Kasumi-1 (cell line): ENCODE measurements at regions not wholly inside any gene's neighbourhood (a gene's known extent, or its start where the extent isn't known, plus 50 kb on each side); places are given as distances from the start of the nearest gene placed in this dataset.

Source experiments
- DNase-seq, 2 experiments: peaks; one replicate each; lab custom pipeline; 2025; lab: John Stamatoyannopoulos, UW

DNA sequence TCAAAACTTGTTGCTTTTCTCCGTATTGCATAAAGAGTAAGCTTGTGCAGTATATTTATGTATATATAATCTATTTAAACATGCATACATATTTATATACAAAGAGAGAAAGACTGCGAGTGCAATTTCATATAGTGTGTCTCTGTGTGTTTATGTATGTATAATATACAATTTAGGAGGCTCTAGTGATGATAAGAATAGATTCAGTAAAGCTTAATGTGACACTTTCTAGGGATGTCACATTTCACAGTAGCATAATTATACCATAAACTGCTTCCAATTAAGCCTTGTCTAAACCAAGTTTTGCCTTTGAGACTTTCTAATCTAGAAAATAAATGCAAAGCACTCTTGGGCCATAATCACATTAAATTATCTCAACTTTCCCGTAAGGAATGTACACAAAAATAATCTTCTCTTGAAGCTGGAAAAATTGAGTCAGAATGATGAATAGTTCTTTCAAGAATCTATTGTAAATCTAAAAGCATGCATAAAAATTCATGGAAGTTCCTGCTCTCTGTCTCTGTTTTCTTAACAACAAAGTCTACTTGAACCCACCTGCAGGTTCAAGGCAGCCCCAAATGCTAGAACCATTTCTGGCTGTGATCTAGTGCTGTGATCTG is 114.1 kb upstream of the NPY2R start:
- DNase-seq = no peak

DNA sequence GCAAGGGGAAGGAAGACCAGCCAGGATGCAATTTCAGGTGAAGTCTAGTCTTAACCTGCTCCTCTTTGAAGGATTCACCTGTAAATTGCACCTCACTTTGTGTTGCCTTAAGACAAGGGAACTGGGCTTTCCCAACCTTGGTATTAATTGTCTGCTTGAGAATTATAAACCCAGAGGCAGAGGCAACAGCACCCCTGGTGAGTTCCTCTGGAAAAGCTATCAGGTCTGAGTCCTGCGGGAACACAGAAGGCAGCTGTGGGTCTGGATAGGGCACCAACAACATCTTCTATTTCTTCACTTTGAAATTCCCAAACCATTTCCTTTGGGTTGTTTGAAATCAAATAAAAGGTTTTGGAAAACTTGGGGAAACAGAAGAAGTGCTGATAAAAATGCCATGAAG is 109.2 kb upstream of the NPY2R start:
- DNase-seq = no peak

- no peak for DNase-seq
Observed at GRCh38 chr4:155106629-155107028, 101.8 kb upstream of the NPY2R start.

GRCh38 chr4:155107059-155107458 is 101.4 kb upstream of the NPY2R start:
- DNase-seq = no peak

DNA sequence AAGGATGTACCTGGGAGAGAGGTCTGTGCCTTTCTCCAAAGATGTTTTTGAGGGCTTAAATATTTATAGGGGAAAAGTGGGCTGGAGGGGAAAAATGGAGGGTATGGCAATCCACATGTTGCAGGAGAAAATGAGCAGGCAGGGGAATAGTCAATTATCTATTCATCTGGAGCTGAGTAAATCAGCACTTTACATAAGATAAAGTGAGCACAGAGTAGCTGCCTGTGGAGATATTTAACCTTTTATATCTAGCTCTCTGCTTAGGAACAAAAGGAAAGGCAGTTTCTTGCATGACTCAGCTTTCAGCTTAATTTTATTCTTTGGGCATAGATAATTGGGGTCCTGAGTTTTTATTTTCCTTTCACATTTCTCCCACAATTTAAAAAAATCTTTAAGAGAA is 93.6 kb upstream of the NPY2R start:
- no peak for DNase-seq

DNA sequence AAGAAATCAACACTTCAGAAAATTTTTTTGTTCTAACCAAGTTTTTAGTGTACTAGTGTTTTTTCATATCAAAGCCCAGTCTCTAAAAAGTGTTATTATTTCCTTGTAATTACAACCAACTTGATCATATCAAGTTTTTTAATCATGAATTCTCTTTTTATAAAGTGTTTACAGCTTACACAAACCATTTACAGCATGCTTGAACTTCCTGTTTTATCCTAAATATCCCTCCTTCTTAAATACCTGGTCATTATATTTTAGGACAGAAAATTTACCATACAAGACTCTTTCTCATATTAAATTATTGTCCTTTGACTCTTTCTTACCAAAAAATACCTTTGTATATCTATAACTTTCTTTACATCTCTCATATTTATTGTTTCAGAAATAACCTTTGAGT is 89.4 kb upstream of the NPY2R start:
- no peak for DNase-seq

- DNase-seq = no peak
Observed at GRCh38 chr4:155120536-155120935, 87.9 kb upstream of the NPY2R start.

- DNase-seq = no peak
Observed at GRCh38 chr4:155122382-155122781, 86.1 kb upstream of the NPY2R start.

- DNase-seq = no peak
Observed at GRCh38 chr4:155134136-155134535, 74.3 kb upstream of the NPY2R start.

- no peak for DNase-seq
Observed at GRCh38 chr4:155140889-155141288, 67.5 kb upstream of the NPY2R start.

- DNase-seq = no peak
Observed at GRCh38 chr4:155143512-155143911, 64.9 kb upstream of the NPY2R start.
